ENCODE measurements at regions not wholly inside any gene's neighbourhood (a gene's known extent, or its start where the extent isn't known, plus 50 kb on each side); places are given as distances from the start of the nearest gene placed in this dataset.
A peak's percentile ranks its signal among the peaks of the same experiment; 100 is the strongest.
"Not testable (repeated sequence)": the region's sequence is repeated elsewhere in the genome, so short reads cannot be mapped to it uniquely, and the experiment has no call there.

GRCh38 chr9:67708109-67708508, 150.6 kb upstream of the ANKRD20A1 start:
- not testable (repeated sequence) for DNase-seq

DNA sequence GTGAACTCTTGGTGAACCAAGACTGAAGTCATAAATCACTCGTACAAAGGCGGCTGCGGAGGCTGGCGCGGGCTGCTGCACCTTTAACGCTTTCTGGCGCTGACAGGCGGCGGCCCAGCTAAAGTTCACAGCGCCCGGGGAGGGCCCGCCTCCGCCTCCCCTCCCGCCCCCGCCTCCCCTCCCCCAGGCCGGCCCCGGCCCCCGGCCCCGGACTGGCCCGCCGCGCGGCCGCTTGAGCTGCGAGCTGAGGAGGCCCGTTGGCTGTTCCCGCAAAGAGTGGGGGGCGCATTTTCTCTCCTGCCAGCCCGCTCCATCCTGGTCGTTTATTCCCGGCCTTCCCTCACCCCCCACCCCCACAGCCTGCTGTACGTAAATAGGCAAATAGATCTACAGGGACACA, 147.3 kb upstream of the ANKRD20A1 start:
- DNase-seq: not testable (repeated sequence)

GRCh38 chr9:67711931-67712330, 146.8 kb upstream of the ANKRD20A1 start:
- DNase-seq: not testable (repeated sequence)

DNA sequence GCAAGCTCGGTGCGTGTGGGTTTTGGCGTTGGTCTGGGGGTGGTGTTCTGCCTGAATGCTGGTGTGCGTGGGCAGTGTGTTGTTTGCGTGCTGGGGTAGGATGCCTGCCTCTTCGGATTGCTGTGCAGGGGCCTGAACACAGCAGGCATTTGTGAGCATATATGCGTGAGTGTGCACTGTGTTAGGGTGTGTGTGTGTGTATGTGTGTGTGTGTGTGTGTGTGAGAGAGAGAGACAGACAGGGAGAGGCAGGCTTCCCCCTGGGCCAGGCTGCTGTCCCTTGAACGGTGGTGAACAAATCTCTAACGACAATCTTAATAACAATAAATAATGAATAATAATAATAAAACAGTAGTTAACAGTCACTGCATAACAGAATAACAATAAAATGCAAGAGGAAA, 145.8 kb upstream of the ANKRD20A1 start:
- not testable (repeated sequence) for DNase-seq

- peak; percentile 0 for DNase-seq
Observed at GRCh38 chr9:67717830-67718388, 140.8 kb upstream of the ANKRD20A1 start.

DNA sequence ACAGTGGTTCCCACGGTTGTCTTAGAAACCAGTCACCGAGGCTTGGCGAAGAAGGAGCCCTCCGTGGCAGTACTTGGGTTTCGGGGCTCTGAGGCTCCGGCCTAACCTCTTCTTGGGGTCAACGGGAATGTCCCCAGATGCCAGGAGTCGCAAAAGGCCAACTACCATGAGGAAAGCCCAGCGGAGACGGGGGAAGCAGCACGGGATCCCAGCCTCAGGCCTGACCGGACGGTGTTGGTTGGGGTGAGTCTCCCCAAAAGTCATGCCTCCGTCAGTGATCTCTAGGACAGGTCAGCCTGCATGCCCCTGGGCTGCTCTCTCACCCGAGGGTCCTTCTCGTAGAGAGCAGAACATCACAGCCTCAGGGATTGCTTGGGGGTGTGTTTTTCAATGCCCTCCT, 138.2 kb upstream of the ANKRD20A1 start:
- DNase-seq: not testable (repeated sequence)

GRCh38 chr9:67722460-67723090, 136.2 kb upstream of the ANKRD20A1 start:
- DNase-seq: not testable (repeated sequence)

DNA sequence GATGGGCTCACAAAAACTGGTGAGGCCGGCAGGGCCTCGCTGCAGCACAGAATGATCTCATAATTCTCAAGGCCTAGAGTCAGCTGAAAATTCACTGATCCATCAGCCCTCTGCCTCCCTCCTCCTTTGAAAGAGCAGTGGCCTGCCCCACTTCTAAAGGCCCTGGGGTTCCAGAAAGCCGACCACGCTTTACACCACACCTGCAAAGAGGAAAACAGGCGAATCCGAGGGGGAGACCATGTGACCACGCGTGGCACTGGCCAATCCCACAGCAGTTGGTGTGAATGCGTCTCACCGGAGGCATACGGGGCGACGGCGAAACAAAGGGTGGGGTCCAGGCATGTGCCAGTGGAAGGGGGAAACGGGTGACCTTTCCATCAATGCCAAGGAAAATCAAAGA, 135.5 kb upstream of the ANKRD20A1 start:
- peak; percentile 0 for DNase-seq

DNA sequence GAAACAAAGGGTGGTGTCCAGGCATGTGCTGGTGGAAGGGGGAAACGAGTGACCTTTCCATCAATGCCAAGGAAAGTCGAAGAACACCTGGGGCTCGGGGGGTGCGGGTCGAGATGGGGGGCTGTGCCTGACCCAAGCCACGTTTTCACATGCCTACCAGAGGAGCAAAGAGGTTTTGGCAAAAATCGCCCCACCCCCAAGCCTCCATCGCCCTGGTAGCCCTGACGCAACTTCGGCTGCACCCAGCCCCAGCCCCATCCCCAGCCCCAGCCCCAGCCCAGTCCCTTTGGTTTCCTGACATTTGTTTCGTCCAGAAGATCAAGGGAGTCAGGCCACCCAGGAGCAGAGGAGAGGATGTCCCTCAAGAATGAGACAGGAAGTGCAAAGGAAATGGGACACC, 133.8 kb upstream of the ANKRD20A1 start:
- peak; percentile 17 for DNase-seq

- peak; percentile 0 for DNase-seq
Observed at GRCh38 chr9:67726213-67726988, 132.3 kb upstream of the ANKRD20A1 start.

GRCh38 chr9:67763133-67763532, 95.6 kb upstream of the ANKRD20A1 start:
- not testable (repeated sequence) for DNase-seq

DNA sequence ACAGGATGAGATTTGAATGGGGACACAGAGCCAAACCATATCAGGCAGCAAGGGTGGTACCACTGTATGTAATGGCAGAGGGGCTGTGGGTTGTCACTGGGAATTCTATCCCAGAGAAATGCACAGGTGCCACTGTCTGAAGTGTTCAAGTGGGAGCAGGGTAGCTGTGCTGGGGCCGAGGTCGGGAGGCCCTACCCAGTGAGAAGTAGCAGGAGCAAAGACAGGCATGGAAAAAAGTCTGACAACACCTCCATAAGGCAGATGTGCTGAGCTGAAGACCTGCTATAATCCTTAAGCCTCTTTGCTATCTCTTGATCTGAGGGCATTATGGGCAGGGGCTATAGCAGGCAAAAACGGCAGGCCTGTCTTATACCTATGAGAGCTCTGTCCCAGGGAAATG, 86.9 kb upstream of the ANKRD20A1 start:
- DNase-seq: not testable (repeated sequence)

DNA sequence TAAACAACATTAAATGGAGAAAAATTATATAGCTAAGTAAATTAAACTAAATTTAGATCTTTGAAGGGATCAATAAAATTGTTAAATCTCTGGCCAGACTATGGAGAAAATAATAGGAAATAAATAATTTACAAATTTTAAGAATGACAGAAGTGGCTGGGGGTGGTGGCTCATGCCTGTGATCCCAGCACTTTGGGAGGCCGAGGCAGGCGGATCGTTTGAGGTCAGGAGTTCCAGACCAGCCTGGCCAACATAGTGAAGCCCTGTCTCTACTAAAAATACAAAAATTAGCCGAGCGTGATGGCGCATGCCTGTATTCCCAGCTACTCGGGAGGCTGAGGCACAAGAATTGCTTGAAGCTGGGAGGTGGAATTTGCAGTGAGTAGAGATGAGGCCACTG, 58.6 kb upstream of the ANKRD20A1 start:
- not testable (repeated sequence) for DNase-seq

All from T-helper 9 cell (primary cell).